ENCODE measurements at regions not wholly inside any gene's neighbourhood (a gene's known extent, or its start where the extent isn't known, plus 50 kb on each side); places are given as distances from the start of the nearest gene placed in this dataset.

DNA sequence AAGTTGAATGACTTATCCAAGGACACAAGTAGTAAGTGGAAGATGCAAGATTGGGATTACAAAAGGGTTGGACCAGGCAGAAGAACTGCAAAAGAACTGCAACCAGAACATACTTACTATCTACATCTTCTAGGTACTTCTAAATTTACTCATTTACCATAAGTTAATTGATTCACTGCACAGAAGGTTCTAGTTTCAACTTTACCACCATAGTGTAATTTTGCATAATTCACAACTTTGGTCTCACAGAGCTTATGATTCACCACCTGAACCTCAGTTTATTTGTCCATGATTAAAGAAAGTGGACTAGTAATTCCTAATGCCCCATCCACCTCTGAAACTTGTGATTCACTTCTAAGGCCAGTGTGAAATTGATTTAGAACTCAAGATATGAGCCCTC, 236.8 kb upstream of the UBE2E2 start:
- Histone ChIP-seq H3K4me3 (no peak overlapping the region), H3K27me3 (no peaks in the 10 kb centered on the region), H3K27ac (no peak overlapping the region), H3K36me3 (no peaks in the 10 kb centered on the region), H3K9me3 (no peaks in the 10 kb centered on the region), H3K4me1 (no peaks in the 10 kb centered on the region)
- in situ Hi-C loops (cut with MboI; ENCODE audit: low pct_ligation_motif_present in 1 of 4, low pct_unique_long_range_greater_than_20kb in 1 of 4, low sequenced_read_pairs in 3 of 4) (loop anchor here in 2 of 4 donors (25.0 kb wide), 1 partner anchor 404 kb away; no protein-coding TSS in a partner anchor), intact Hi-C loops (cut with DNase I; ENCODE audit: low total_unique reads) (no loop called here)
- DNase-seq = no peak
- TF ChIP-seq POLR2A (IDR thresholded peaks at IDR 0.05) (no peak), EP300 (IDR thresholded peaks at IDR 0.05; ENCODE audit: low read depth) (no peak), POLR2AphosphoS5 (IDR thresholded peaks at IDR 0.05) (no peak)
- TF ChIP-seq, protein P1, sequence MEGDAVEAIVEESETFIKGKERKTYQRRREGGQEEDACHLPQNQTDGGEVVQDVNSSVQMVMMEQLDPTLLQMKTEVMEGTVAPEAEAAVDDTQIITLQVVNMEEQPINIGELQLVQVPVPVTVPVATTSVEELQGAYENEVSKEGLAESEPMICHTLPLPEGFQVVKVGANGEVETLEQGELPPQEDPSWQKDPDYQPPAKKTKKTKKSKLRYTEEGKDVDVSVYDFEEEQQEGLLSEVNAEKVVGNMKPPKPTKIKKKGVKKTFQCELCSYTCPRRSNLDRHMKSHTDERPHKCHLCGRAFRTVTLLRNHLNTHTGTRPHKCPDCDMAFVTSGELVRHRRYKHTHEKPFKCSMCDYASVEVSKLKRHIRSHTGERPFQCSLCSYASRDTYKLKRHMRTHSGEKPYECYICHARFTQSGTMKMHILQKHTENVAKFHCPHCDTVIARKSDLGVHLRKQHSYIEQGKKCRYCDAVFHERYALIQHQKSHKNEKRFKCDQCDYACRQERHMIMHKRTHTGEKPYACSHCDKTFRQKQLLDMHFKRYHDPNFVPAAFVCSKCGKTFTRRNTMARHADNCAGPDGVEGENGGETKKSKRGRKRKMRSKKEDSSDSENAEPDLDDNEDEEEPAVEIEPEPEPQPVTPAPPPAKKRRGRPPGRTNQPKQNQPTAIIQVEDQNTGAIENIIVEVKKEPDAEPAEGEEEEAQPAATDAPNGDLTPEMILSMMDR (IDR thresholded peaks at IDR 0.05) = no peak

DNA sequence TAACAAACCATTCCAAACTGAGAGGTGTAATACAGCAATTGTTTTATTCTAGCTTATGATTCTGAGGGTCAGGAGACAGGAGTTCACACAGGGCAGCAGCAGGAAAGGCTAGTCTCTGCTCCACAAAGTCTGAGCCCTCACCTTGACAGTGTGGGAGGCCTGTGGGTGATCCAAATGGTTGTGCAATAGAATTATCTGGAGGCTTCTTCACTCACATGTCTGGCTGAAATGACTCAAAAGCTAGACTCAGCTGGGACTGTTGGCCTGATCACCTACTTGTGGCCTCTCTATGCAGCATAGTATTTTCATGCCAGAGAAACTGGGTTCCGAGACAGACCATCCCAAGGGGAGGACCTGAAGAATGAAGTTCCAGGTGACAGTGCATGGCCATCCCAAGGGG, 233.9 kb upstream of the UBE2E2 start:
- H3K27me3 ChIP-seq = no peaks in the 10 kb centered on the region
- H3K36me3 ChIP-seq = no peaks in the 10 kb centered on the region
- H3K27ac ChIP-seq = no peak overlapping the region
- 88% methylated on average over 1 of the region's 1 CpG; no CpG with 5 or more reads in 1 of the 2 donors for WGBS, 2 donors (ENCODE audit: low coverage in 1 of 2)
- in situ Hi-C loops (cut with MboI; ENCODE audit: low pct_ligation_motif_present in 1 of 4, low pct_unique_long_range_greater_than_20kb in 1 of 4, low sequenced_read_pairs in 3 of 4) = loop anchor here in 2 of 4 donors (25.0 kb wide), 1 partner anchor 407 kb away; no protein-coding TSS in a partner anchor
- H3K4me1 ChIP-seq = no peaks in the 10 kb centered on the region
- H3K4me3 ChIP-seq = no peak overlapping the region
- H3K9me3 ChIP-seq = no peaks in the 10 kb centered on the region
- TF ChIP-seq POLR2AphosphoS5 (IDR thresholded peaks at IDR 0.05) (no peak), EP300 (IDR thresholded peaks at IDR 0.05; ENCODE audit: low read depth) (no peak), POLR2A (IDR thresholded peaks at IDR 0.05) (no peak)
- intact Hi-C loops (cut with DNase I; ENCODE audit: low total_unique reads) = no loop called here
- no peak for DNase-seq

DNA sequence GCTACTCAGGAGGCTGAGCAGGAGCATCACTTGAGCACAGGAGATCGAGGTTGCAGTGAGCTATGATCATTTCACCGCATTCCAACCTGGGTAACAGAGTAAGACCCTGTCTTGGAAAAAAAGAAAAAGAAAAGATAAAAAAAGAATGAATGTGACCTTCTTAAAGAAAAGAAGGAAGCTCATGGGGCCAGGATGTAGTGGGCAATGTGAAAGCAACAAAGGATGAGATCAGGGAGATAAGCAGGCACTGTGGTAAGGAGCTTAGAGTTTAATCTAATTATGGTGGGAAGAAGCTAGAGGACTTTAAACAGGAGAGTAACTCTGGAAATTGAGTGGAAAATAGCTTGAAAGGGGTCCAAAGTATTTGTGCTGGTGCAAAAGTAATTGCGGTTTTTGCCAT, 231.6 kb upstream of the UBE2E2 start:
- Histone ChIP-seq H3K27me3 (no peaks in the 10 kb centered on the region), H3K4me3 (no peak overlapping the region), H3K9me3 (no peaks in the 10 kb centered on the region), H3K27ac (no peak overlapping the region), H3K36me3 (no peaks in the 10 kb centered on the region), H3K4me1 (no peaks in the 10 kb centered on the region)
- WGBS, 2 donors (ENCODE audit: low coverage in 1 of 2) = 90 to 100% methylated on average over 2 to 3 of the region's 3 CpGs
- intact Hi-C loops (cut with DNase I; ENCODE audit: low total_unique reads) = no loop called here
- no peak for TF ChIP-seq POLR2AphosphoS5 (IDR thresholded peaks at IDR 0.05)
- TF ChIP-seq POLR2A (IDR thresholded peaks at IDR 0.05) = no peak
- no peak for TF ChIP-seq EP300 (IDR thresholded peaks at IDR 0.05; ENCODE audit: low read depth)
- TF ChIP-seq, protein P1 (IDR thresholded peaks at IDR 0.05) = no peak
- in situ Hi-C loops (cut with MboI; ENCODE audit: low pct_ligation_motif_present in 1 of 4, low pct_unique_long_range_greater_than_20kb in 1 of 4, low sequenced_read_pairs in 3 of 4) = loop anchor here in 2 of 4 donors (25.0 kb wide), 1 partner anchor 409 kb away; no protein-coding TSS in a partner anchor
- DNase-seq = no peak

DNA sequence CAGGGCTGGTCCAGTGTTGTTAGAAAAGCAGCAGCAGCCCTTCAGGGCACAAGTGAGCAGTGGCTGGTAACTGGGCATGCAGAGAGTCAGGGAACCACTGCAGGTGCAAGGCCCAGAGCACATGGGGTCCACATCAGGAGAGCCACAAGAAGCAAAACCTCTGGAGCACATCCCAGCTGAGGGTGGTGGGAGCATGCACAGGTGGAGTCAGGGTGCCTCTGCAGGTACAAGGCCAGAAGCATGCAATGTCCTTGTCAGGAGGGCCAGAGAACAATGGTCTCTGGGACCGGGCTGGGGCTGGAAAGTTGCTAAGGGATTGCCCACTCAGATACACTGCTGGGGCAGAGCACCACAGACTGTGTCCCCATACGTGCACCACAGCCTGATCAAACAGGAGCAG, 226.1 kb upstream of the UBE2E2 start:
- in situ Hi-C loops (cut with MboI; ENCODE audit: low pct_ligation_motif_present in 1 of 4, low pct_unique_long_range_greater_than_20kb in 1 of 4, low sequenced_read_pairs in 3 of 4) (no loop called here), intact Hi-C loops (cut with DNase I; ENCODE audit: low total_unique reads) (loop anchor here (5.0 kb wide), 1 partner anchor 1160 kb away; no protein-coding TSS in a partner anchor)
- Histone ChIP-seq H3K4me1 (no peaks in the 10 kb centered on the region), H3K27ac (no peak overlapping the region), H3K4me3 (no peak overlapping the region), H3K36me3 (no peaks in the 10 kb centered on the region), H3K9me3 (no peaks in the 10 kb centered on the region), H3K27me3 (no peaks in the 10 kb centered on the region)
- TF ChIP-seq EP300 (IDR thresholded peaks at IDR 0.05; ENCODE audit: low read depth) (no peak), POLR2A (IDR thresholded peaks at IDR 0.05) (no peak), POLR2AphosphoS5 (IDR thresholded peaks at IDR 0.05) (no peak)
- TF ChIP-seq, protein P1 (IDR thresholded peaks at IDR 0.05) = no peak
- no peak for DNase-seq
- 76% methylated on average over 2 of the region's 2 CpGs; no CpG with 5 or more reads in 1 of the 2 donors for WGBS, 2 donors (ENCODE audit: low coverage in 1 of 2)
